MM.1S (cell line): ENCODE measurements at regions not wholly inside any gene's neighbourhood (a gene's known extent, or its start where the extent isn't known, plus 50 kb on each side); places are given as distances from the start of the nearest gene placed in this dataset.
"Not testable (repeated sequence)": the region's sequence is repeated elsewhere in the genome, so short reads cannot be mapped to it uniquely, and the experiment has no call there.

Experiments
- DNase-seq: peaks from one replicate; pipeline ENCODE4 v3.0.0-alpha.2; 2015
- H2AFZ ChIP-seq: fragments of 300-600 bp; sonication (generic); 2 replicates; pipeline ENCODE4 v1.6.0; 2016; ENCODE audit warnings: antibody characterized with exemption, low read length
- H3F3A ChIP-seq: fragments of 300-600 bp; sonication (generic); 2 replicates; pipeline ENCODE4 v1.6.1; 2016; ENCODE audit warnings: mild to moderate bottlenecking, antibody characterized with exemption, low read length, moderate library complexity, mixed read lengths; ENCODE audit not compliant: insufficient read depth
- H3K27ac ChIP-seq: fragments of 300-600 bp; sonication (generic); 2 replicates; pipeline ENCODE4 v1.5.1; 2016; ENCODE audit warnings: mild to moderate bottlenecking, low read length
- H3K27me3 ChIP-seq: fragments of 300-600 bp; sonication (generic); replicated peaks from 2 replicates; pipeline ENCODE4 v1.6.0; 2016; ENCODE audit warnings: low read length; ENCODE audit not compliant: insufficient read depth
- H3K36me3 ChIP-seq: fragments of 300-600 bp; sonication (generic); replicated peaks from 2 replicates; pipeline ENCODE4 v1.6.1; 2016; ENCODE audit warnings: mild to moderate bottlenecking, low read length, mixed read lengths; ENCODE audit not compliant: insufficient read depth
- H3K4me1 ChIP-seq: fragments of 300-600 bp; sonication (generic); 2 replicates; pipeline ENCODE4 v1.6.1; 2016; ENCODE audit warnings: low read length, mixed read lengths
- H3K4me2 ChIP-seq: fragments of 300-600 bp; sonication (generic); 2 replicates; pipeline ENCODE4 v1.6.0; 2016; ENCODE audit warnings: low read depth, low read length
- H3K4me3 ChIP-seq: fragments of 300-600 bp; sonication (generic); 2 replicates; pipeline ENCODE4 v1.5.1; 2016; ENCODE audit warnings: low read length, mixed read lengths
- H3K79me2 ChIP-seq: fragments of 300-600 bp; sonication (generic); 2 replicates; pipeline ENCODE4 v1.6.1; 2016; ENCODE audit warnings: mixed run types, low read length, mixed read lengths
- H3K9ac ChIP-seq: fragments of 300-600 bp; sonication (generic); 2 replicates; pipeline ENCODE4 v1.6.1; 2016; ENCODE audit warnings: low read length, mixed read lengths
- H3K9me2 ChIP-seq: fragments of 300-600 bp; sonication (generic); replicated peaks from 2 replicates; pipeline ENCODE4 v1.6.1; 2016; ENCODE audit warnings: mild to moderate bottlenecking, low read length, mixed read lengths; ENCODE audit not compliant: insufficient read depth
- H3K9me3 ChIP-seq: fragments of 300-600 bp; sonication (generic); replicated peaks from 2 replicates; pipeline ENCODE4 v1.6.1; 2016; ENCODE audit warnings: mild to moderate bottlenecking, low read length, mixed read lengths; ENCODE audit not compliant: insufficient read depth
- H4K20me1 ChIP-seq: fragments of 300-600 bp; sonication (generic); 2 replicates; pipeline ENCODE4 v1.6.1; 2016; ENCODE audit warnings: mild to moderate bottlenecking, low read length, moderate library complexity, mixed read lengths; ENCODE audit not compliant: insufficient read depth
- EZH2 ChIP-seq: fragments of 300-600 bp; sonication (generic); optimal IDR thresholded peaks from 2 replicates; pipeline ENCODE3; 2017; ENCODE audit warnings: low read depth, mild to moderate bottlenecking, antibody characterized with exemption, low read length, mixed read lengths
- EZH2phosphoT487 ChIP-seq: fragments of 300-600 bp; sonication (generic); IDR thresholded peaks from 2 replicates; pipeline ENCODE4 v1.6.1; 2018; ENCODE audit warnings: antibody characterized with exemption, low read length
- TF ChIP-seq, protein P1 (sequence below): fragments of 300-600 bp; sonication (generic); IDR thresholded peaks from 2 replicates; pipeline ENCODE4 v1.5.1; 2016; ENCODE audit warnings: antibody characterized with exemption, low read length, mixed read lengths

DNA sequence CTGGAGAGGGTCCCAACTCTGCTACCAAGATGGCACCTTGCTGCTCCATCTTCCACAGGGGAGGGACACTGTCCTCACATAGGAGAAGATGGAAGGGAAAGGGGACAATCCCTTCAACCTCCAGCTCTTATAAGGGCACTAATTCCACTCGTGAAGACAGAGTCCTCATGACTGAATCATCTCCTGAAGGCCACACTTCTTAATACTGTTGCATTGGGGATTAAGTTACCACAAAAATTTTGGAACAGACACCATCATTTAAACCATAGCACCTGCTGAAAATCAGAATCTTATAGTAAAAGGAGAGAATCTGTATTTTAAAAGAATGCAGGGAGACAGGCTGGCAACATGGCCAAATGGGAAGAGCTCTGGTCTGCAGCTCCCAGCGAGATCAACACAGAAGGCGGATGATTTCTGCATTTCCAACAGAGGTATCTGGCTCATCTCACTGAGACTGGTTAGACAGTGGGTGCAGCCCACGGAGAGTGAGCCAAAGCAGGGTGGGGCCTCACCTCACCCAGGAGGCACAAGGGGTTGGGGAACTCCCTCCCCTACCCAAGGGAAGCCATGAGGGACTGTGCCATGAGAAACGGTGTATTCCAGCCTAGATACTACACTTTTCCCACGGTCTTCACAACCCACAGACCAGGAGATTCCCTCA, 69.4 kb upstream of the LIPC start:
- Histone ChIP-seq H3K36me3 (no peaks in the 10 kb centered on the region), H3F3A (no peaks in the 10 kb centered on the region), H3K79me2 (no peaks in the 10 kb centered on the region), H3K9me2 (no peaks in the 10 kb centered on the region), H4K20me1 (no peaks in the 10 kb centered on the region), H3K4me2 (no peak overlapping the region), H3K4me3 (no peak overlapping the region), H2AFZ (no peak overlapping the region), H3K9ac (no peak overlapping the region), H3K9me3 (no peaks in the 10 kb centered on the region), H3K27me3 (no peaks in the 10 kb centered on the region), H3K27ac (no peak overlapping the region), H3K4me1 (no peaks in the 10 kb centered on the region)
- DNase-seq = no peak
- TF ChIP-seq EZH2phosphoT487 (no peak), EZH2 (no peak)
- TF ChIP-seq, protein P1, sequence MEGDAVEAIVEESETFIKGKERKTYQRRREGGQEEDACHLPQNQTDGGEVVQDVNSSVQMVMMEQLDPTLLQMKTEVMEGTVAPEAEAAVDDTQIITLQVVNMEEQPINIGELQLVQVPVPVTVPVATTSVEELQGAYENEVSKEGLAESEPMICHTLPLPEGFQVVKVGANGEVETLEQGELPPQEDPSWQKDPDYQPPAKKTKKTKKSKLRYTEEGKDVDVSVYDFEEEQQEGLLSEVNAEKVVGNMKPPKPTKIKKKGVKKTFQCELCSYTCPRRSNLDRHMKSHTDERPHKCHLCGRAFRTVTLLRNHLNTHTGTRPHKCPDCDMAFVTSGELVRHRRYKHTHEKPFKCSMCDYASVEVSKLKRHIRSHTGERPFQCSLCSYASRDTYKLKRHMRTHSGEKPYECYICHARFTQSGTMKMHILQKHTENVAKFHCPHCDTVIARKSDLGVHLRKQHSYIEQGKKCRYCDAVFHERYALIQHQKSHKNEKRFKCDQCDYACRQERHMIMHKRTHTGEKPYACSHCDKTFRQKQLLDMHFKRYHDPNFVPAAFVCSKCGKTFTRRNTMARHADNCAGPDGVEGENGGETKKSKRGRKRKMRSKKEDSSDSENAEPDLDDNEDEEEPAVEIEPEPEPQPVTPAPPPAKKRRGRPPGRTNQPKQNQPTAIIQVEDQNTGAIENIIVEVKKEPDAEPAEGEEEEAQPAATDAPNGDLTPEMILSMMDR = no peak

DNA sequence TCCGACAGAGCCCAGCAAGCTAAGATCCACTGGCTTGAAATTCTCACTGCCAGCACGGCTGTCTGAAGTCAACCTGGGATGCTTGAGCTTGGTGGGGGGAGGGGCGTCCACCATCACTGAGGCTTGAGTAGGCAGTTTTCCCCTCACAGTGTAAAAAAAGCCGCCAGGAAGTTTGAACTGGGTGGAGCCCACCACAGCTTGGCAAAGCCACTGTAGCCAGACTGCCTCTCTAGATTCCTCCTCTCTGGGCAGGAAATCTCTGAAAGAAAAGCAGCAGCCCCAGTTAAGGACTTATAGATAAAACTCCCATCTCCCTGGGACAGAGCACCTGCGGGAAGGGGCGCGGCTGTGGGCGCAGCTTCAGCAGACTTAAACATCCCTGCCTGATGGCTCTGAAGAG, 68.7 kb upstream of the LIPC start:
- not testable (repeated sequence) for H3K9ac ChIP-seq, DNase-seq, H3K4me3 ChIP-seq, H3K9me2 ChIP-seq, H3K79me2 ChIP-seq, H3F3A ChIP-seq, H4K20me1 ChIP-seq, H3K27me3 ChIP-seq, H3K9me3 ChIP-seq, H3K4me2 ChIP-seq, H3K36me3 ChIP-seq, H2AFZ ChIP-seq, H3K27ac ChIP-seq, H3K4me1 ChIP-seq

GRCh38 chr15:58363673-58364072, 68.1 kb upstream of the LIPC start:
- not testable (repeated sequence) for H3K79me2 ChIP-seq, H3K36me3 ChIP-seq, H3K4me2 ChIP-seq, H3K9me3 ChIP-seq, H3K9ac ChIP-seq, H3K4me1 ChIP-seq, H3F3A ChIP-seq, H4K20me1 ChIP-seq, DNase-seq, H3K27ac ChIP-seq, H3K9me2 ChIP-seq, H3K27me3 ChIP-seq, H2AFZ ChIP-seq, H3K4me3 ChIP-seq

GRCh38 chr15:58365098-58365497, 66.7 kb upstream of the LIPC start:
- not testable (repeated sequence) for H3K4me3 ChIP-seq, H3K9me3 ChIP-seq, H3K36me3 ChIP-seq, DNase-seq, H3K9ac ChIP-seq, H3K79me2 ChIP-seq, H3K4me2 ChIP-seq, H3K4me1 ChIP-seq, H4K20me1 ChIP-seq, H3K27me3 ChIP-seq, H3K9me2 ChIP-seq, H2AFZ ChIP-seq, H3K27ac ChIP-seq, H3F3A ChIP-seq

DNA sequence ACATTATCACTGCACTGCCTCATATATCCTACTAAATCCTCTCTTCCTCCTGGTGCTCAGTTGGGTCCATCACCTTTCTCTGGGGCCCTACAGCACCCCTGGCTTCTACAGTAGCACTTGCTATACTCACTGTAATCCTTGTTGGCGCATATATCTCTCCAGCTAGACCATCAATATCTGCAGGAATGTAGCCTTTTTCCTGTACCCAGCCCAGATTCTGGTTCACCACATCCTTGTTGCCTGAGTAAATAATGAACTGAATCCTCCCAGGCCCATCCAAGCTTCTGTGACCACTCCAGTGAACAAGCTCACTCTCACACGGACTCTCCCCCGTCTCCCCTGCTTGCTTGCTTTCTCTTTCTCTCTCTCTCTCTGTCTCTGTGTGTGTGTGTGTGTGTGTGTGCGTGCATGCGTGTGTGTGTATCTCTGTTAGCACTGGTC, 62.5 kb upstream of the LIPC start:
- Histone ChIP-seq H3K4me2 (no peak overlapping the region), H3K4me1 (no peaks in the 10 kb centered on the region), H3K9ac (no peak overlapping the region)

More for the DNA sequence above, 62.5 kb upstream of the LIPC start:
- Histone ChIP-seq H3K36me3 (no peaks in the 10 kb centered on the region), H3K9me3 (no peaks in the 10 kb centered on the region), H3K9me2 (no peaks in the 10 kb centered on the region), H3K79me2 (no peaks in the 10 kb centered on the region), H3K27ac (no peak overlapping the region), H2AFZ (no peak overlapping the region), H3K27me3 (no peaks in the 10 kb centered on the region), H3F3A (no peaks in the 10 kb centered on the region), H3K4me3 (no peak overlapping the region), H4K20me1 (no peaks in the 10 kb centered on the region)
- DNase-seq = no peak
- no peak for TF ChIP-seq EZH2phosphoT487
- no peak for TF ChIP-seq EZH2
- TF ChIP-seq, protein P1 = no peak
